AG04449 (cell line): ENCODE measurements at regions not wholly inside any gene's neighbourhood (a gene's known extent, or its start where the extent isn't known, plus 50 kb on each side); places are given as distances from the start of the nearest gene placed in this dataset.

ENCODE experiments used
- CTCF ChIA-PET: fragments of 350-600 bp; formaldehyde crosslinking; extraction: SDS; loops from one replicate; lab custom pipeline; 2021; ENCODE audit warnings: antibody characterized with exemption; lab: Yijun Ruan, JAX
- POLR2A ChIA-PET: fragments of 400-600, 350-600 bp; formaldehyde crosslinking; extraction: SDS; loops from one replicate; lab custom pipeline; 2020; ENCODE audit warnings: antibody characterized with exemption, inconsistent platforms; lab: Yijun Ruan, JAX
- DNase-seq: peaks from one replicate; pipeline ENCODE4 v3.0.0-alpha.2; 2010; ENCODE audit warnings: low read depth, low spot score
- H3K4me3 ChIP-seq: 2 replicates; pipeline ENCODE4 v1.5.1; 2011; ENCODE audit warnings: low read depth, mild to moderate bottlenecking, control low read depth, low read length
- TF ChIP-seq, protein P1 (sequence below): IDR thresholded peaks from one replicate; pipeline ENCODE4 v1.5.1; 2011; ENCODE audit warnings: mild to moderate bottlenecking, moderate library complexity, low read length, control low read depth, inconsistent platforms; ENCODE audit not compliant: insufficient read depth; ENCODE audit errors: missing control alignments

DNA sequence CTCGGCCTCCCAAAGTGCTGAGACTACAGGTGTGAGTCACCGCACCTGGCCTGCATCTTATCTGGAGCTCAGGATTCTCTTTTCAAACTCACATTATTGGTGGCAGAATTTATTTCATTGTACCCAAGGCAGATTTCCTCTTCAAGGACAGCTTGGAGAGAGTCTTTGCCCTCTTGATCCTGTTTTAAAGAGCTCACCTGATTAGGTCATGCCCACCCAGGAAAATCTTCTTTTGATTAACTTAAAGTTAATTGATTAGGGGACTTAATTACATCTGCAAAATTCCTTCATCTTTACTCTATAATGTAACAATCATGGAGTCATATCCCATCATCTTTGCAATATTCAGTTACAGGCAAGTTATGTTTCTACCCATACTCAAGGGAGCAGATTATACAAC is 346.4 kb downstream of the EPHA4 start:
- POLR2A ChIA-PET: no interaction called here
- H3K4me3 ChIP-seq: no peak overlapping the region
- TF ChIP-seq, protein P1, sequence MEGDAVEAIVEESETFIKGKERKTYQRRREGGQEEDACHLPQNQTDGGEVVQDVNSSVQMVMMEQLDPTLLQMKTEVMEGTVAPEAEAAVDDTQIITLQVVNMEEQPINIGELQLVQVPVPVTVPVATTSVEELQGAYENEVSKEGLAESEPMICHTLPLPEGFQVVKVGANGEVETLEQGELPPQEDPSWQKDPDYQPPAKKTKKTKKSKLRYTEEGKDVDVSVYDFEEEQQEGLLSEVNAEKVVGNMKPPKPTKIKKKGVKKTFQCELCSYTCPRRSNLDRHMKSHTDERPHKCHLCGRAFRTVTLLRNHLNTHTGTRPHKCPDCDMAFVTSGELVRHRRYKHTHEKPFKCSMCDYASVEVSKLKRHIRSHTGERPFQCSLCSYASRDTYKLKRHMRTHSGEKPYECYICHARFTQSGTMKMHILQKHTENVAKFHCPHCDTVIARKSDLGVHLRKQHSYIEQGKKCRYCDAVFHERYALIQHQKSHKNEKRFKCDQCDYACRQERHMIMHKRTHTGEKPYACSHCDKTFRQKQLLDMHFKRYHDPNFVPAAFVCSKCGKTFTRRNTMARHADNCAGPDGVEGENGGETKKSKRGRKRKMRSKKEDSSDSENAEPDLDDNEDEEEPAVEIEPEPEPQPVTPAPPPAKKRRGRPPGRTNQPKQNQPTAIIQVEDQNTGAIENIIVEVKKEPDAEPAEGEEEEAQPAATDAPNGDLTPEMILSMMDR: no peak
- CTCF ChIA-PET: no interaction called here
- DNase-seq: no peak

DNA sequence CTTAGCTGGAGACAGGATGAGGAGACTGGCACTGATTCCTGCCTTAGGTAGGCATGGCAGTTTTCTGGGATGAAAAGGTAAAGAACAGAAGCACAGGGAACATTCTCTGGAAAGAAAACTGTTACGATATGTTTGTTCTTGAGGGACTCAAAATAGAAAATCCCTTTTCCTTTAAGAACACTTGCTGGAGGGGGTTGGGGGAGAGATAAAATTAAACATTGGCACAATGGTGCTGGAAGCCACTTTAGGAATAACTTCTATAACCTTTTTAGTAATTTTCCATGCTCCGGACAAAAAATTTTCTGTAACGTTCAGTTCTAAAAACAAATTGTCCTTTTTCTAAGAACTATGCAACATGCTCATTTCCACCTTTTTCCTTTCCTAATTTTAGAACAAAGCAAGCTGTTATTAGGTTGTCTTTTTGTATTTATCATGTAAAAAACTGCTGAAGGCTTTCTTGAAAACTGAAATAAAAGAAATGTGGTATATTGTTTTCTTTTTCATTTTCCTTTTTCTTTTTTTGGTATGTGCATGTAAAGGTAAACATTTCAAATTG is 343.8 kb downstream of the EPHA4 start:
- TF ChIP-seq, protein P1: no peak
- no peak for DNase-seq
- ChIA-PET POLR2A (no interaction called here), CTCF (no interaction called here)
- no peak overlapping the region for H3K4me3 ChIP-seq

DNA sequence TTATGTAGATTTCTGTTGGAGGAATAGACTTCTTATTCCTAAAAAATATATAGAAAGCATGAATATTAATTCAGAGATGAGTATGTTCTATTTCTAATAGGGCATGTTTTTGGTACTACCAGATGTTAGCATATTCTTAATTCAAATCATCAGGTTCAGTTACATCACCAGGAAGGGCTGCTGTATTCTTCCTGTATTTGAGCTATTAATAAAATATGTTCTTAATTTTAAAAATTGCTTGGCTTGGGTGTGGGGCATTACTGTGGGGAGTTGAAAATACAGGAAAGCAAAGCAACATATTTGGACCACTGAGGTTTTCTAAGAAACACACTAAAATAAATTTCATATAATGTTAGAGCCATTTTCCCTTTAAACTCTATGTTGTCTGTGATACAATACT is 343.0 kb downstream of the EPHA4 start:
- POLR2A ChIA-PET: no interaction called here
- CTCF ChIA-PET: no interaction called here
- DNase-seq: no peak
- H3K4me3 ChIP-seq: no peak overlapping the region
- TF ChIP-seq, protein P1: no peak

DNA sequence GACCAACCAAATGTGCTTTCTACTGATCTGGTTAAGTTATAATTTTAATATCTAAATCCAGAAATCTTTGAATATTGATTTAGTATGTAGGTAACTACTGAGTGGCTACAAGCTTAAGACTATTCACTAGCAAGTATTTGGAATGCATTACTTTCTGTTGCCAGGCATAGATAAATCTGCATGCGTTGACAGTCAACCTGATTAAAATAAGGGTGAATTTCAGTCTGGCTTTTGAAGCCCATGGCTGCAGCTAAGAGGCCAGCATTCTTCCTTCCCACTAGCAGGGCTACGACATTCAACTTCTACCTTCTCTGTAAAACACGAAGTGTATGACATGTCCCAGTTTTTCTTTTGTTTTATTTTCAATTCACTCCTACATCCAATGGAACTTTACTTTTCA is 340.6 kb downstream of the EPHA4 start:
- CTCF ChIA-PET: no interaction called here
- TF ChIP-seq, protein P1: no peak
- DNase-seq: no peak
- H3K4me3 ChIP-seq: no peak overlapping the region
- POLR2A ChIA-PET: no interaction called here

DNA sequence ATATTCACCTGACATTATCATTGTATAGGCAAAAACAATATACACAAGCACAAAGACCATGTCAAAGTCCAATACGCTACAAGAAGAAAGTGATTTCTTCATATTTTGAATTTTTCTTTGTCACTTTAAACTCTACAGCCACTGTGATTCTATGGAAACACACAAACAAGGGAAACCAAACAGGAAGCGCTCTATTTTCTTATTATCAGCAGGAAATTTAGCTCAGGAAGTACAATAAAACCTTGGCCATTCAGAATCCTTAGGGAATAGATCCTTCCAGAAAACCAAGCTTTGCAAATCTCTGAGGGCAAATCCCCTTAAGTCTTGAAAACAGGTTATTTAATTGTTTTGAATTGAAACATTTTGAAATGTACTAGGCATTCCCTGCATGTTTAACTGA is 336.2 kb downstream of the EPHA4 start:
- no peak for DNase-seq
- CTCF ChIA-PET: interaction anchor here (1.4 kb wide), 1 partner anchor 336 kb away, joined by 3 read pairs; the partner anchor contains the start of gene EPHA4
- no peak overlapping the region for H3K4me3 ChIP-seq
- POLR2A ChIA-PET: no interaction called here
- TF ChIP-seq, protein P1: no peak

DNA sequence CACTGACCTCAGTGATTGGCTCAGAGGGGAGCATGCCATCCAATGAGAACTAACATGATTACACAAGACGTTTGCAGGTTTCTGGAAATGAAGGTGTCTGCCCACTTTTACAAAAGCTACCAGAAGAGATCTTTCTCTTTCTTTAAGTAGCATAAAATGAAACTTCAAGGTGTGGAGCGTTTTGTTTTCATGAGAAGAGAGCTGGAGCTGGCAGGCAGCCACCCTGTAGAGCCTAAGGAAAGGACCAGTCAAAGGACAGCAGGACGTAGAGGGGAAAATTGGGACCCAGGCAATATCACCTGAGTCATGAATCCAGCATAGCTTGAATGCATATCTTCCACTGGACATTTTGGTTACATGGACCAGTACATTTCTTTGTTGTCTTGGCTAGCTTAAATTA is 331.0 kb downstream of the EPHA4 start:
- no peak for DNase-seq
- ChIA-PET POLR2A (no interaction called here), CTCF (no interaction called here)
- TF ChIP-seq, protein P1: no peak
- no peak overlapping the region for H3K4me3 ChIP-seq
